Putamen (tissue), 1 donor: ENCODE measurements at regions not wholly inside any gene's neighbourhood (a gene's known extent, or its start where the extent isn't known, plus 50 kb on each side); places are given as distances from the start of the nearest gene placed in this dataset.

Experiments used
- DNase-seq: peaks from one replicate; pipeline ENCODE4 v3.0.0-alpha.2; 2016; ENCODE audit warnings: low spot score

DNA sequence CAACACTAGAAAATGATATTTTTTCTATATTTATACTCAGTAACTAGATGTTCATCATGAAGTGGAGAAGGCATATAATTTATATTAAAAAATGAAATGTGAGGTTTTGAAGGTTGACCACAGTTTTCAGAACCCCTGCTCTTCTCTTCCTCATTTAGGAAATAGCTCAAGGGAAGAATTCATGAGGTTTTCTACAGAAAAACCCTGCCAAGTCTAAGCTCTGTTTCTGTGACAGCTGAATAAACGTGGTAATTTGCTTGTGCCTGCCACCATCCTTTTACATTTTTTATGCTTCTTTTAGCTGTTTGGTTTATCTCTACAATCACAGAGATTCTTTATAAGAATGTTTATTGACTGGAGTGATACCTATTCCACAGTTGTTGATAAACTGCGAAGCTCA lies 630.3 kb upstream of the POT1 start:
- no peak for DNase-seq

DNA sequence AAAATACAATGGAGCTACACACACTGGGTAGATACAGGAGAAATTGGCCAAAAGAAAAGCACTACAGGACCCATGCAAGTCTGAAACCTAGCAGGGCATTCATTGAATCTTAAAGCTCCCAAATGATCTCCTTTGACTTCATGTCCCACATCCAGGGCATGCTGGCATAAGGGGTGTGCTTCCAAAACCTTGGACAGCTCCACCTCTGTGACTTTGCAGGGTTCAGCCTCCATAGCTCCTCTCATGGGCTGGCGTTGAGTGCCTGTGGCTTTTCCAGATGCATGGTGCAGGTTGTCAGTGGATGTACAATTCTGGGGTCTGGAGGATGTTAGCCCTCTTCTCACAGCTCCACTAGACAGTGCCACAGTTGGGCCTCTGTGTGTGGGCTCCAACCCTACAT lies 626.3 kb upstream of the POT1 start:
- no peak for DNase-seq

GRCh38 chr7:125551008-125551407 lies 621.4 kb upstream of the POT1 start:
- DNase-seq: no peak

GRCh38 chr7:125547505-125547904 lies 617.9 kb upstream of the POT1 start:
- no peak for DNase-seq

GRCh38 chr7:125530553-125530952 lies 600.9 kb upstream of the POT1 start:
- DNase-seq: no peak

DNA sequence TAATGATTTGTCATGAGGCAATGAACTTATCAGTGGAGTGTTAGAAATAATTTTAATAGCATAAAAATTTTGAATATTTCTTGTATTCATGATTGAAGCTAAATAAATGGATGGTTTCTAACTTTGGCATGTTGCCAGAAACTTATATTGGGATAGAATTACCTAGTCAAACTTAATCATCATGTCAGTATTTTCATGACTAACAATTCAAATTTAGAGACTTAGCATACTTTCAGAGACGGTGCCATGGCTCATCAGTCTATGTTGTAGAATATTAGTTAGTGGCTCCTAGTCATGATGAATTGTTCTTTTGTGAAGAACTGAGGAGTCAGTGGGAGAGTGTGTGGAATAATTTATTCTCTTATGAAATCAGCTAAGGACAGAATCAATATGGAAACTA lies 599.6 kb upstream of the POT1 start:
- DNase-seq: no peak

DNA sequence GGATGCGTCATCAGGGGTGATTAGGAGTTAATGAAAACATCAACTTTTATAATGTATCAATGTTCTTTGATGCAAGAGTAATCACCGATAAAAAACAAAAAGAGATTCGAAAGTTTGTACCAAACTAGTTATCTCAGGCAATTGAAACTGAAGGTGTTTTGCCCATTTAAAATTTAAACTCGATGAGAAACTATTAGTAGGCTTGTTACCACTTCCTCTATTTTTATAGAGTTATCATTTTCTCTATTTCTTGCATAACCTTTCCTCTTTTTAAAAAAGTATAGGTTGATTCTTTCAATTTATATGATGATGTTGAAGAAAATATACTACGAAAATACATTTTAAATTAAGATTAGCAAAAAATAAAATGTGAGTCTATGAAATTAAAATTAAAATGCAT lies 597.3 kb upstream of the POT1 start:
- DNase-seq: no peak

GRCh38 chr7:125526092-125526491 lies 596.5 kb upstream of the POT1 start:
- no peak for DNase-seq

- DNase-seq: no peak
Measured at GRCh38 chr7:125516194-125516593, 586.6 kb upstream of the POT1 start.

GRCh38 chr7:125512373-125512772 lies 582.7 kb upstream of the POT1 start:
- no peak for DNase-seq

DNA sequence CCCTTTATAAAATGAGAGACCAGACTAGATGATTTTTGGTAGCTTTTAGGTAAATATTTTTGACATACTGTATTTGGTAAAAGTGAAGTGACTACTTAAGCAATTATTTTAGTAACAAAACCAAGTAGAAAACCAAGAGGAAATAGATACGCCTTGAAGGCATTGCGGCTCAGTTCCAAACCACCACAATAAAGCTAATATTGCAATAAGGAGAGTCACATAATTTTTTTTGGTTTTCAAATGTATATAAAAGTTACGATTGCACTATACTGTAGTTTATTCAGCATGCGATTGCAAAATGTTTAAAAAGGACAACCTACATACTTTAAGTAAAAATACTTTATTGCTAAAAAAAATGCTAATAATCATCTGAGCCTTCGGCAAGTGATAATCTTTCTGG lies 581.7 kb upstream of the POT1 start:
- DNase-seq: no peak

- no peak for DNase-seq
Measured at GRCh38 chr7:125506331-125506730, 576.7 kb upstream of the POT1 start.

GRCh38 chr7:125504848-125505247 lies 575.2 kb upstream of the POT1 start:
- DNase-seq: no peak

- DNase-seq: no peak
Measured at GRCh38 chr7:125495997-125496396, 566.4 kb upstream of the POT1 start.

DNA sequence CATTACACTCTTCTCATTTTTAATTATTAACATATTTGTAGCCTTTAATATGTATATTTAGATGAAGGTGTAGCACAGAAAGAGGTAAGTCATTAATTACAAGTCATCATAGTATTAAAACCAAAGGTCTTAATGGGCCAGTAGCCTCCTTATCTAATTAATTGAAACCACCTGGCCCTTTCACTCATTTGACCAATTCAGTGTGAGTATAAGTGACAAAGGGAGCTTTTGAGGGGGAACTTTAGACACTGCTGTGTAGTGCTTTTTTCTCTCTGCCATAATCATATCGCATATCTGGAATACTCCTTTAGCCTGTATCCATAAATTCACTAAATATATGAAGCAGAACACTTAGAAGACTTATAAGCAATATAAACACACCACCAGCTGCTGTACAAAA lies 562.9 kb upstream of the POT1 start:
- DNase-seq: no peak

DNA sequence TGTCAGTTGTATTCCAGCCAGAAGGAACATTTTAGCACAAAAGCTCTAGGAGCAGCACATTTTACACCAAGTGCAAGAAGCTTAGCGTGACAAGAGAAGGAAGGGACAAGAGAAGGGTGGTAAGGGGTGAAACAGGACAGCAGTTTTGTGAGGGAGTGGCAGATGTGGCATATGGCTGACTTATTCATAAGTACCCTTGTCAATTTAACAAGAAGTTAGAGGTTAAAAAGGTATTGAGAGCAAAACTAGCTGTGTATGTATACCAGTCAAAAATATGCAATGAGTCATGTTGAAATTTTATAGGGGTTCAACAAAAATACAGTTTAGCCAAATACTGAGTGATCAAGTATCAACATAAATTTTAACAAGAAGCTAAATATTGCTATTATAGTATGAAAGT lies 561.5 kb upstream of the POT1 start:
- DNase-seq: no peak

- no peak for DNase-seq
Measured at GRCh38 chr7:125490167-125490566, 560.5 kb upstream of the POT1 start.

DNA sequence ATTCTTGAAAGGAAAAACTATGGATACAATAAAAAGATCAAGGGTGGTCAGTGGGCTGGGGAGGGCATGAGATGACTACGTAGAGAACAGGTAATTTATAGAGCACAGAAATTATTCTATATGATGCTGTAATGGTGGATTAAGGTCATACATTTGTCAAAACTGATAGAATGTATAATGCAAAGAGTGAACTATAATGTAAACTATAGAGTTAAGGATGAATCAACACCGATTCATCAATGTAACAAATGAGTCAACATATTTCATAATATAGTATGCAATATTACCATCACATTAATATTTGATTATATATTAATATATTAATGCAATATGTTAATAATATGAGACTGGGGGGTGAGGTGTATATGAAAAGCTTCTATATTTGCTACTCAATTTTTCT lies 555.6 kb upstream of the POT1 start:
- DNase-seq: no peak

DNA sequence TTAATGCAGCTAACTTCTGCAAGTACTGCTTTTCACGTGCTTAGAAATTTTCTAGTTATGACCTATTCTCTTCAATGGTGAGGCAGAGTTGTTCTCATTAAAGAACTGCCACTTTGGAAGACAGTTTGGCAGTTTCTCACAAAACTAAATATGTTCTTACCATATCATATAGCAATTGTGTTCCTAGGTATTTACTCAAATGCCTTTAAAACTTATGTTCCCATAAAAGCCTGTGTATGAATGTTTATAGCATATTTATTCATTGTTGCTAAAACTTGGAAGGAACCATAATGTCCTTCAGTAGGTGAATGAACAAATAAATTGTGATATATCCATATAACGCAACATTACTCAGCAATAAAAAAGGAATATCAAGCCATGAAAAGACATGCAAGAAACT lies 555.1 kb upstream of the POT1 start:
- DNase-seq: no peak

DNA sequence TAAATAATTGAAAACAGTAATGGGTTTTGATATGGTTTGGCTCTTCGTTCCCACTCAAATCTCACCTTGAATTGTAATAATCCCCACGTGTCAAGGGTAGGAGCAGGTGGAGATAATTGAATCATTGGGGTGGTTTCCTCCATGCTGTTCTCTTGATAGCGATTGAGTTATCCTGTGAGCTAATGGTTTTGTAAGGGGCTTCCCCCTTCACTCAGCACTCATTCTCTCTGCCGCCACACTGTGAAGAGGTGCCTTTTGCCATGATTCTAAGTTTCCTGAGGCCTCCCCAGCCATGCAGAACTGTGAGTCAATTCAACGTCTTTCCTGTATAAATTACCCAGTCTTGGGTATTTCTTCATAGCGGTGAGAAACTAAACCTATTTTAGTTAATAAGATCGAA lies 551.7 kb upstream of the POT1 start:
- DNase-seq: no peak

- no peak for DNase-seq
Measured at GRCh38 chr7:125480762-125481161, 551.1 kb upstream of the POT1 start.

- DNase-seq: no peak
Measured at GRCh38 chr7:125468855-125469174, 539.2 kb upstream of the POT1 start.

- no peak for DNase-seq
Measured at GRCh38 chr7:125467996-125468854, 538.6 kb upstream of the POT1 start.

DNA sequence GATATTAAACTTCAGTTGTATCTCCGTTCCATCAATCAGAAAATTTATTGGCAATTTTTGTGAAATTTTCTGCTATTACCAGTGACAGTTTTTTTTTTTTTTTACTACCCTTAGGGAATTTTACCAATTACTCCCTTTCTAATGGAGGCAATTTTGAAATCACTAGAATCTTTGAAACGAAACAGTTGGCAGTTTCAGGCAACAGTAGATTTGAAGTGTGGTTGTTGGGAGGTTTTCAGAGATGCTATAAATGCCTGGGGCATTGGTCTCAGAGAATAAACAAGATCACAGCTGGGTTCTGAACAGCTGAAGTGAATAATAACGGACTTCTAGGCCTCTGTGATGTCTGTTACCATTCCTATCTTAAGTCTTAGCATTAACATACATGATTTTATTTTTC lies 535.9 kb upstream of the POT1 start:
- DNase-seq: no peak

DNA sequence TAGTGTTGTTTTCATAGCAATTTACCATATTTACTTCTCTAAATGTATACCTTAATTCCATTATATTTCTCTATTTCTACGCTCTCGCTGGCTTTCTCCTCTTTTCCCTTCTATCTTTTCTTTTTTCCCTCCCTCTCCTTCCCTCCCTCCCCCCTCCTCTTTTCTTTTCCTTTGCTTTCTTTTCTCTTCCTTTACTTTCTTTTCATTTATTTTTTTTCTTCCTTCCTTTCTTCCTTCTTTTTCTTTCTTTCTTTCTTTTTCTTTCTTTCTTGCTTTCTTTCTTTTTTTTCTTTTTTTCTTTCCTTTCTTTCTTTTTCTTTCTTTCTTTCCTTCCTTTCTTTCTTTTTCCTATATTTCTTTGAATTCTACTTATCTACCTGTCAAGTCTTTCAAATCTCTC lies 533.0 kb upstream of the POT1 start:
- DNase-seq: no peak
